Lung (tissue), 11 donors: ENCODE measurements at regions not wholly inside any gene's neighbourhood (a gene's known extent, or its start where the extent isn't known, plus 50 kb on each side); places are given as distances from the start of the nearest gene placed in this dataset.
"Not testable (repeated sequence)": the region's sequence is repeated elsewhere in the genome, so short reads cannot be mapped to it uniquely, and the experiment has no call there.

Experiments used
- ATAC-seq: fragments of 200-7000 bp; cut with Tn5 transposase; one replicate; pipeline ENCODE4 v1.9.1; 2020; ENCODE audit warnings: moderate number of reproducible peaks; ENCODE audit not compliant: insufficient read depth, low FRiP score
- DNase-seq, 3 donors: peaks; one replicate each; pipeline ENCODE4 v3.0.0-alpha.2; 2013 to 2017
- H3K27ac ChIP-seq, 2 donors: one replicate each; pipeline ENCODE4 v1.5.1; 2013; ENCODE audit warnings: mild to moderate bottlenecking in 2 of 2, moderate library complexity in 2 of 2, control low read depth in 1 of 2, inconsistent platforms in 1 of 2, low read depth in 1 of 2, low read length in 1 of 2
- H3K27me3 ChIP-seq, 3 donors: one replicate each; pipeline ENCODE4 v1.5.1; 2013; ENCODE audit warnings: low read length in 2 of 3; ENCODE audit not compliant: control insufficient read depth in 3 of 3, insufficient read depth in 3 of 3
- H3K36me3 ChIP-seq, 4 donors: one replicate each; pipeline ENCODE4 v1.5.1; 2013; ENCODE audit warnings: low read length in 4 of 4, mild to moderate bottlenecking in 1 of 4, moderate library complexity in 1 of 4; ENCODE audit not compliant: control insufficient read depth in 4 of 4, insufficient read depth in 4 of 4
- H3K4me1 ChIP-seq, 5 donors: one replicate each; pipeline ENCODE4 v1.5.1; 2013; ENCODE audit warnings: low read length in 5 of 5, mild to moderate bottlenecking in 2 of 5, moderate library complexity in 1 of 5; ENCODE audit not compliant: control insufficient read depth in 5 of 5, insufficient read depth in 5 of 5
- H3K4me3 ChIP-seq: one replicate; pipeline ENCODE4 v1.5.1; 2013; ENCODE audit warnings: mild to moderate bottlenecking, control low read depth, moderate library complexity
- H3K9ac ChIP-seq, 2 donors: one replicate each; pipeline ENCODE4 v1.5.1; 2013; ENCODE audit warnings: low read length in 2 of 2, control low read depth in 1 of 2; ENCODE audit not compliant: insufficient read depth in 1 of 2
- H3K9me3 ChIP-seq, 4 donors: one replicate each; pipeline ENCODE4 v1.5.1; 2013; ENCODE audit warnings: low read length in 3 of 4, mild to moderate bottlenecking in 1 of 4, moderate library complexity in 1 of 4; ENCODE audit not compliant: control insufficient read depth in 4 of 4, insufficient read depth in 3 of 4
- WGBS, 2 donors: extraction: QIAGEN DNeasy Blood & Tissue Kit; methylation state at CpG; one replicate each; pipeline ENCODE4 v1.1.7; 2013; 5-methylcytosine and 5-hydroxymethylcytosine counted together
- TF ChIP-seq, protein P1 (sequence below): IDR thresholded peaks from 2 replicates; pipeline ENCODE4 v1.5.1; 2012; ENCODE audit warnings: mild to moderate bottlenecking; ENCODE audit errors: control extremely low read depth, extremely low read depth
- donor health status: control.
- donor health status: control.
- donor health status: Bipolar disorder and iron deficiency.
- donor health status: healthy.
- donor health status: DM: yes; HTN: yes; CAD: no.

DNA sequence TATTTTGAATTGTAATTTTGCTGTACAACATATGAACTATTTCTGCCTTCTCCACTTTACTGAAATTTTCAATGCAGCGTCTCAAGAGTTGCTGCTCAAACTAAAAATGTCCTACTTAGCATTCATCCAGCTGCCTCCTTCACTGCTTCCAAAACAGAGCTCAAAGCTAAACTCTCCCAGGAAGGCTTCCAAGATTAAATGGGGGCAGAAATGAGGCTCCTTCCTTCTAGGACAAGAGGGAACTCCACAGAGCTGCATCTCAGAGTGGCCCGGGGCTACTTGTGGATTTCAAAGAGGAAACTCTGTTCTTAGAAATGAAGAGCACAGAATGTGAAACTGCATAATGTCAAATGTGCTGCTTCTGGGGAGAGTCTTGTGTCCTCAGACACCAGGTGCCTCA is 295.9 kb upstream of the NCAM1 start:
- WGBS, 2 donors = 88 to 90% methylated on average over 2 of the region's 2 CpGs
- Histone ChIP-seq H3K27me3 (no peaks in the 10 kb centered on the region), H3K9ac (no peak overlapping the region), H3K27ac (no peak overlapping the region), H3K4me3 (no peak overlapping the region), H3K36me3 (no peaks in the 10 kb centered on the region), H3K4me1 (no peaks in the 10 kb centered on the region), H3K9me3 (peaks cover 0 to 7% (median 0%) of the 10 kb centered on the region in 4 donors)
- TF ChIP-seq, protein P1, sequence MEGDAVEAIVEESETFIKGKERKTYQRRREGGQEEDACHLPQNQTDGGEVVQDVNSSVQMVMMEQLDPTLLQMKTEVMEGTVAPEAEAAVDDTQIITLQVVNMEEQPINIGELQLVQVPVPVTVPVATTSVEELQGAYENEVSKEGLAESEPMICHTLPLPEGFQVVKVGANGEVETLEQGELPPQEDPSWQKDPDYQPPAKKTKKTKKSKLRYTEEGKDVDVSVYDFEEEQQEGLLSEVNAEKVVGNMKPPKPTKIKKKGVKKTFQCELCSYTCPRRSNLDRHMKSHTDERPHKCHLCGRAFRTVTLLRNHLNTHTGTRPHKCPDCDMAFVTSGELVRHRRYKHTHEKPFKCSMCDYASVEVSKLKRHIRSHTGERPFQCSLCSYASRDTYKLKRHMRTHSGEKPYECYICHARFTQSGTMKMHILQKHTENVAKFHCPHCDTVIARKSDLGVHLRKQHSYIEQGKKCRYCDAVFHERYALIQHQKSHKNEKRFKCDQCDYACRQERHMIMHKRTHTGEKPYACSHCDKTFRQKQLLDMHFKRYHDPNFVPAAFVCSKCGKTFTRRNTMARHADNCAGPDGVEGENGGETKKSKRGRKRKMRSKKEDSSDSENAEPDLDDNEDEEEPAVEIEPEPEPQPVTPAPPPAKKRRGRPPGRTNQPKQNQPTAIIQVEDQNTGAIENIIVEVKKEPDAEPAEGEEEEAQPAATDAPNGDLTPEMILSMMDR = no peak
- ATAC-seq (no peak), DNase-seq (no peak)

DNA sequence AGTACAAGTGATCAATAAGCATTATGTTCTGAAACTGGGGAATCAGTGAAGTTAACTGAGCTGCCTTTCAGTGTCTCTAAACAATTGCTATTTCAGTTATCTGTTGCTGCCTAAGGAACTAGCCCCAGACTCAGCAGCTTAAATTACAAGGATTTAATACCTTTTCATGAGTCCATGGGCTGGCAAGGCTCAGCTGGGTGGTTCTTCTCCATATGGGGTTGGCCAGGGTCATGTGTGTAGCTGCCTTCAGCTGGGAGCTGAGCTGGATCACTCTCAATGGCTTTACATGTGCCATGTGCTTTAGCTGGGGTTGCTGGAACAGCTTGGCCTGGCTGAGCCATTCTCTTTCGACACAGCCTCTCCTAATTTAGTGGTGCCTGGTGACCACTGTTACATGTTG is 295.0 kb upstream of the NCAM1 start:
- no peak overlapping the region for H3K27ac ChIP-seq
- H3K9me3 ChIP-seq = peaks cover 0 to 7% (median 0%) of the 10 kb centered on the region in 4 donors
- no peaks in the 10 kb centered on the region for H3K4me1 ChIP-seq
- H3K9ac ChIP-seq = no peak overlapping the region
- H3K27me3 ChIP-seq = no peaks in the 10 kb centered on the region
- 84 to 100% methylated on average over 1 of the region's 1 CpG for WGBS, 2 donors
- H3K4me3 ChIP-seq = no peak overlapping the region
- no peaks in the 10 kb centered on the region for H3K36me3 ChIP-seq
- TF ChIP-seq, protein P1 = no peak
- ATAC-seq (no peak), DNase-seq (no peak)

DNA sequence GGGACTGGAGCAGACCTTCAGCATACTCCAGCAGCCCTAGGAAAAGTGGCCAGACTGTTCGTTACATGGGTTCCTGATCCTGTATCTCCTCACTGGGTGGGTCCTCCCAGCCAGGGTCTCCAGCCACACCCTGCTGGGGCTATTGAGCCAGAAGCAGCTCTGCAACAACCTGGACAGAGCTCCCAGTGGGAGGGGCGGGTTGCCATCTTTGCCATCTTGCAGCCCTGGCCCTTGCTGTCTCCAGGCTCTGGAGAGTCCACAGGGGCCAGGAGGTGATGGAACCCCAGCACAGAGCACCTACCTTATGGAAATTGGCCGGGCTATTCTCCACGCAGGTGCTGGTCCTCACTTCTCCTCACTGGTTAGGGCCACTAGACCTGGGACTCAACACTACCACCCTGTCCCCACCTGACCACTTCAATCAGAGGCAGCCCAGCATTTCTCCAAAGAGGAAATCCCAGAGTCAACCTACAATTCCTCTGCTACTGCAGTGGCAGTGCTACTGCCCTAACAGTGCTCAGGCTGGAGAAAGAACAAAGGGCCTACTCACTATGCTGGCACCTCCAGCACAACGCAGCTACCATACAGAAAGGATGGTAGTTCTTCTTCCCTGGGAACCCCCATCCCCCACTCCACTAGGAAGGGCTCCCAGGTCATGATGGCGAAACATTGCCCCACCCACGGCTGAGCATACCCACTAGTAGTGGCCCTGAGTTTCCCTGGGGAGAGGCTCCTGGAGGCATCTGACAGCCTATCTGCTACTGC is 290.2 kb upstream of the NCAM1 start:
- DNase-seq (no peak), ATAC-seq (no peak)
- Histone ChIP-seq H3K9ac (no peak overlapping the region), H3K4me3 (no peak overlapping the region), H3K36me3 (no peaks in the 10 kb centered on the region), H3K9me3 (peaks cover 0 to 4% (median 0%) of the 10 kb centered on the region in 4 donors), H3K27ac (no peak overlapping the region), H3K4me1 (no peaks in the 10 kb centered on the region), H3K27me3 (no peaks in the 10 kb centered on the region)
- TF ChIP-seq, protein P1 = no peak
- WGBS, 2 donors = 70 to 80% methylated on average over 7 of the region's 7 CpGs

GRCh38 chr11:112673401-112673800 is 287.8 kb upstream of the NCAM1 start:
- H3K9me3 ChIP-seq, H3K36me3 ChIP-seq, H3K9ac ChIP-seq, ATAC-seq, H3K4me3 ChIP-seq, H3K27me3 ChIP-seq, H3K27ac ChIP-seq, H3K4me1 ChIP-seq, DNase-seq: not testable (repeated sequence)
- 38 to 41% methylated on average over 2 of the region's 2 CpGs for WGBS, 2 donors
